ENCODE measurements at regions not wholly inside any gene's neighbourhood (a gene's known extent, or its start where the extent isn't known, plus 50 kb on each side); places are given as distances from the start of the nearest gene placed in this dataset.

DNA sequence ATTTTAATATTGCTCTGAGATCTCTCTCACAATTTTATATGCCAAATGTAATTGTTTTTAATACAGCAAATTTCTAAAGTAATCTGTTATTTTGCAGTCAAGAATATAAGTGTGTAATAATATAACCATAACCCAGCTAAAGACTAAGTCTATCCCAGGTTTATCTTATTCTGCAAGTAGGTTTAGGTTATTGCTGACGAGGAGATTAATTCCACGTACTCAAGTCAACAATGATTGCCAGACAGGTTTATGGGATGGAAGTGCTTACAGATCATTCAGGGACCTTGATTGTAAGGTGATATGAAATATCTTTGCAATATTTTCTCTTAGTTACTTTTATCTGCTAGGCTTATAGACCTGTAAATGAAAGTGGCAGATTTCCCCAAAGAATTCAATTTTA is 698.3 kb downstream of the HDGFL1 start:
- Mint-ChIP-seq H3K9me3 (no peaks in the 10 kb centered on the region), H3K27ac (no peak overlapping the region), H3K36me3 (no peaks in the 10 kb centered on the region), H3K4me1 (ENCODE audit: unreplicated experiment) (no peaks in the 10 kb centered on the region), H3K4me3 (no peak overlapping the region), H3K27me3 (no peaks in the 10 kb centered on the region)
- no peak for TF ChIP-seq CTCF (conservative IDR thresholded peaks at IDR 0.05)
- no peak for DNase-seq (ENCODE audit: extremely low spot score, unreplicated experiment)

DNA sequence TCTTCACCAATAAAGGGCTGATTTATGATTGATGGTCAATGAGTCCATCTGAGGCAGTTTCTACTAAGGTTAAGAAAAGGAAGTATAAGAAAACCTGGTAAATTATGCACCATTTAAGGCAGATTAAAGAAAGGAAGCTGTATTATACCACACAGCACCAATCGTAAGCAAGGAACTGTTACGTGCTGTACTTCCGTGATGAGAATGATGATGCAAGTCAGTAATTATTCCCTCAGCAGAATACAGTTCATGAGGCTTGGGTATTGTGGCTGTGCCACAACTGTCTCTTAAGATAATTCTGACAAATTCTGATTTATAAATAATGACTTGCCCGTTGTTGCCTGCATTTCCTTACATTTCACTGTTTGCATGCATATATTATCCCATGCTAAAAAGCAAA is 699.0 kb downstream of the HDGFL1 start:
- H3K4me3 Mint-ChIP-seq, result no peak overlapping the region
- no peak for DNase-seq (ENCODE audit: extremely low spot score, unreplicated experiment)
- no peaks in the 10 kb centered on the region for H3K4me1 Mint-ChIP-seq (ENCODE audit: unreplicated experiment)
- no peak for TF ChIP-seq CTCF (conservative IDR thresholded peaks at IDR 0.05)
- H3K27ac Mint-ChIP-seq, result no peak overlapping the region
- no peaks in the 10 kb centered on the region for H3K9me3 Mint-ChIP-seq
- H3K36me3 Mint-ChIP-seq, result no peaks in the 10 kb centered on the region
- no peaks in the 10 kb centered on the region for H3K27me3 Mint-ChIP-seq

- Mint-ChIP-seq H3K4me1 (ENCODE audit: unreplicated experiment) (no peaks in the 10 kb centered on the region), H3K9me3 (no peaks in the 10 kb centered on the region), H3K27ac (no peak overlapping the region), H3K36me3 (no peaks in the 10 kb centered on the region), H3K27me3 (no peaks in the 10 kb centered on the region), H3K4me3 (no peak overlapping the region)
- DNase-seq (ENCODE audit: extremely low spot score, unreplicated experiment), result no peak
- TF ChIP-seq CTCF (conservative IDR thresholded peaks at IDR 0.05), result no peak
These were observed 700.1 kb downstream of the HDGFL1 start for GRCh38 chr6:23269436-23269835.

DNA sequence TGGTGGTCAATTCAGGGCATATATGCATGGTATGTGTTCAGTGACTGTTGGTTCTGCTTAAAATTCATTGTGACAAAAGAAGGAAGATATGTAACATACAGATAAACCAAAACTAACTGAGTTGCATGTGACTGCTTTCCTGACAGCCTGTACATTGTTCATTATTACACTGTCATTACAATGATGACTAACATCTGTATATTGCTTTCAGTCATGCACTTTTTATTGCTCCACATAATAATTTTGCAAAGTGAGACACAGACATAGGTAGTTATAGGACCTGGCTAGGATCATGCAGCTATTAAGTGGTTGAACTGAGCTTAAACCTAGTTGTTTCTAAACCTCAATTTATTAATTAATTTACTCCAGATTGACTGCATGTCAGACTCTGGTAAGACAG is 703.2 kb downstream of the HDGFL1 start:
- DNase-seq (ENCODE audit: extremely low spot score, unreplicated experiment), result no peak
- Mint-ChIP-seq H3K27ac (no peak overlapping the region), H3K9me3 (no peaks in the 10 kb centered on the region), H3K36me3 (no peaks in the 10 kb centered on the region), H3K4me1 (ENCODE audit: unreplicated experiment) (peaks cover 2% of the 10 kb centered on the region), H3K27me3 (no peaks in the 10 kb centered on the region), H3K4me3 (no peak overlapping the region)
- TF ChIP-seq CTCF (conservative IDR thresholded peaks at IDR 0.05), result no peak

GRCh38 chr6:23277521-23278179 is 708.3 kb downstream of the HDGFL1 start:
- TF ChIP-seq CTCF (conservative IDR thresholded peaks at IDR 0.05), result no peak
- Mint-ChIP-seq H3K27me3 (no peaks in the 10 kb centered on the region), H3K4me3 (no peak overlapping the region), H3K36me3 (no peaks in the 10 kb centered on the region), H3K4me1 (ENCODE audit: unreplicated experiment) (peaks cover 17% of the 10 kb centered on the region), H3K27ac (no peak overlapping the region), H3K9me3 (no peaks in the 10 kb centered on the region)
- DNase-seq (ENCODE audit: extremely low spot score, unreplicated experiment), result no peak

- H3K4me3 Mint-ChIP-seq, result no peak overlapping the region
- no peaks in the 10 kb centered on the region for H3K9me3 Mint-ChIP-seq
- peaks cover 19% of the 10 kb centered on the region for H3K4me1 Mint-ChIP-seq (ENCODE audit: unreplicated experiment)
- H3K36me3 Mint-ChIP-seq, result no peaks in the 10 kb centered on the region
- no peak for DNase-seq (ENCODE audit: extremely low spot score, unreplicated experiment)
- no peak overlapping the region for H3K27ac Mint-ChIP-seq
- H3K27me3 Mint-ChIP-seq, result no peaks in the 10 kb centered on the region
- no peak for TF ChIP-seq CTCF (conservative IDR thresholded peaks at IDR 0.05)
These were observed 708.8 kb downstream of the HDGFL1 start for GRCh38 chr6:23278180-23278532.

All from type B pancreatic cell (in vitro differentiated cells).